EL (cell line): ENCODE measurements at regions not wholly inside any gene's neighbourhood (a gene's known extent, or its start where the extent isn't known, plus 50 kb on each side); places are given as distances from the start of the nearest gene placed in this dataset.
"Not testable (repeated sequence)": the region's sequence is repeated elsewhere in the genome, so short reads cannot be mapped to it uniquely, and the experiment has no call there.

Experiments used
- DNase-seq: peaks from one replicate; pipeline ENCODE4 v3.0.0-alpha.2; 2016

GRCh38 chr13:78060966-78061365, 142.3 kb upstream of the EDNRB start:
- DNase-seq = no peak

DNA sequence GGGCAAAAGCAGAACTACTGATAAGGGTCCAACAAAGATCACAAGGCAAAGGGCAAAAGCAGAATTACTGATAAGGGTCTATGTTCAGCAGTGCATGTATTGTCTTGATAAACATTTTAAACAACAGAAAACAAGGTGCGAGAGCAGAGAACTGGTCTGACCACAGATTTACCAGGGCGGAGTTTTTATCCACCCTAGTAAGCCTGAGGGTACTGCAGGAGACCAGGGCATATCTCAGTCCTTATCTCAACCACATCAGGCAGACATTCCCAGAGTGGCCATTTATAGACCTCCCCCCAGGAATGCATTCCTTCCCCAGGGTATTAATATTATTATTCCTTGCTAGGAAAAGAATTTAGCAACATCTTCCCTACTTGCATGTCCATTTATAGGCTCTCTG, 138.2 kb upstream of the EDNRB start:
- not testable (repeated sequence) for DNase-seq

- DNase-seq = no peak
Measured at GRCh38 chr13:78054157-78054556, 135.5 kb upstream of the EDNRB start.

- no peak for DNase-seq
Measured at GRCh38 chr13:78047151-78047550, 128.5 kb upstream of the EDNRB start.

DNA sequence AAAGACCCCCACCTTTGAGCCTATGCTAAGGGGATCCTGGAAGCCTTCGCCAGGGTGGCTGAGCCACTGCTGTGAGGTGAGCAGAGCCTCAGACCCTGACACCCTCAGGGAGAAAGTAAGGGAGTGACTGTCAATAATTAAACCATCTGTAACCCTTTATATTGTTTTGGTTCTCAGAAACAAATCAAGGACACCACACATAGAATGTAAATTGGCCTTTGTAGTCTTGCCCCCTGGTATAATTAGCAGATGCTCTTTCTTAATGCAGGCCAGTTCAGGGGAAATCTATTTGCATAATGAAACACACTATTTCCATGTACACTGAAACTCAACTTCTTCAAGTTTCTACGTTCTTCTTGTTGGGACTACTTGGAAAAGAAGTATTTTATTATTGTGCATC, 127.7 kb upstream of the EDNRB start:
- no peak for DNase-seq

GRCh38 chr13:78045916-78046315, 127.3 kb upstream of the EDNRB start:
- DNase-seq = no peak

DNA sequence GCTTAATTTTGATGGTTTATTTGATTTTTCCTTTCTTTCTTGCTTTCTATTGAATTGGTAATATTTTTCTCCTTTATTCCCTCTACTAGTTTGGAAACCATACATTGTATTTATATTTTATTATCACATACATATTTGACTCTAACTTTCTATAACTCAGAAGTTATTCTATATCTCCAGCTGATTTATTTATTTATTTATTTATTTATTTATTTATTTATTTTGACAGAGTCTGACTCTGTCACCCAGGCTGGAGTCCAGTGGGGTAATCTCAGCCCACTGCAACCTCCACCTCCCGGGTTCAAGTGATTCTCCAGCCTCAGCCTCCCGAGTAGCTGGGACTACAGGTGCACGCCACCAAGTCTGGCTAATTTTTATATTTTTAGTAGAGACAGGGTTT, 122.7 kb upstream of the EDNRB start:
- DNase-seq = not testable (repeated sequence)

- no peak for DNase-seq
Measured at GRCh38 chr13:78040205-78040830, 121.7 kb upstream of the EDNRB start.

- DNase-seq = no peak
Measured at GRCh38 chr13:78036841-78037240, 118.2 kb upstream of the EDNRB start.

GRCh38 chr13:78035500-78035899, 116.9 kb upstream of the EDNRB start:
- no peak for DNase-seq

DNA sequence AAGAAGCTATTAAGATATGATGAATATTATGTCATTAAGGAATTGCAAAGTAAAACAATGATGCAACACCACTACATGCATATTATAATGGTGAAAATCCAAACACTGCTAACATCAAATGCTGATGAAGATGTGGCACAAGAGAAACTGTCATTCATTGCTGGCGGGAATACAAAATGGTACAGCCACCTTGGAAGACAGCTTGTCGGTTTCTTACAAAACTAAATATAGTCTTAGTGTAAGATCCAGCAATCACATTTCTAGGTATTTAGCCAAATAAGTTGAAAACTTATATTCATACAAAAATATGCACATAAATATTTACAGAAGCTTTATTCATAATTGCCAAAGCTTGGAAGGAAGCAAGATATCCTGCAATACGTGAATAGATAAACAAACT, 114.9 kb upstream of the EDNRB start:
- no peak for DNase-seq

GRCh38 chr13:78032132-78032531, 113.5 kb upstream of the EDNRB start:
- no peak for DNase-seq

DNA sequence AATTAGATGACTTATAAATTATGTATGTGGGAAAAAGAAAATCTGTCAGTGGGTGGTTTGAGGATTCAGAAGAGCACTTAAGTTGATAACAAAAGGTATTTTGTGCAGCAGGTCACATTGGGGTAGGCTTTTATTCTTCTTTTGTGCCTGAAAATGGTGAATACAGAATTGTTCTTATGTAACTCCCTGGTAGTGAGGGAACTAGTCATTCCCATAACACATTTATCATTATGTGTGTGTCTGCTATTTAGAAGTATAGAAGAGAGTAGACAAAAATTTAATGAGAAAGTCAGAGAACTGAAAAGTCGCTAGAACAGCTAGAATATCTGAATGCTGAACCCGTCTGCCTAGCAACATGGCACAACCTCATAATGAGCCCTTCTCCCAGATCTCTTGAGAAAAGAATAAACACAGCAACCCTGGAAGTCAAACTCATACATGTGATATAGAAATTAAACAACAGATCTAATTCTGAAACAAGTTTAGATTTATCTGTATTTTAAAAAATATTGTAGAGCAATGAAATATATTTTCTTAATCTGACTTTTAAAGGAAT, 111.8 kb upstream of the EDNRB start:
- DNase-seq = no peak

DNA sequence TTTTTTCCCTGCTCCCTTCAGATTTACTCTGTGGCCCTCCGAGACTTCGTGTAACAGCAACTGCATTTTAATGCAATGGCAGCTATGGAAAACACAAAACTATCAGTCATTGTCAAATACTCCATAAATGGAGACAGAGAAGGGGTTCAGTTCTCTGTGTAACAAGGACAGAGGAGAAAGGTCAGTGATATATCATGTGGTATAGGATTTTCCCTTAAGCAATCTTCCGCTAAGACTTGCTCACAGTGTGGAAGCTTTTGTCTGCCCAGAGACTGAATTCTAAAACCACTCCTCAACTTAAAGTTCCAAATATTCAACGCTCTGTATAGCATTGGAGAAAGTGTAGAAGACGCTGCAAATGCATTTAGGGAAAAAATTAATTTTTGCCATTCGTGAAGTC, 111.3 kb upstream of the EDNRB start:
- DNase-seq = no peak

DNA sequence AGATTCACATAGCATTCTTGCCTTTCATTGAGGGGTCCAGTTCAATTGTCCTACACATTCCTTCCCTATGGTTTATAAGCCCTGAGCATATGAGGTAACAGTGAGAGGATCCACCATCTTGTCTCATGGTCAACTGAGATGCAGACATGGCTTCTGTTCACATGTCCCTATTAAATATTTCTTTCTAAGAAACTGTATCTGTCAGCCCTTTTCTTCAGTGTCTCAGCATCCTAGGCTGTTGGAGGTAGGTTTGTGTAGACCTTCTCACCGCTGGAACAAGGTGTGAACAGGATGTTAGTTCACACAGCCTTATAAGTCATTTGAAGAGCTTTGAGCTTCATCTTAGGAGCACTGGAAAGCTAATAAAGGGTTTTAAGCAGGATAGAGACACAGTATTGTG, 110.3 kb upstream of the EDNRB start:
- no peak for DNase-seq

- DNase-seq = no peak
Measured at GRCh38 chr13:78024996-78025395, 106.4 kb upstream of the EDNRB start.

DNA sequence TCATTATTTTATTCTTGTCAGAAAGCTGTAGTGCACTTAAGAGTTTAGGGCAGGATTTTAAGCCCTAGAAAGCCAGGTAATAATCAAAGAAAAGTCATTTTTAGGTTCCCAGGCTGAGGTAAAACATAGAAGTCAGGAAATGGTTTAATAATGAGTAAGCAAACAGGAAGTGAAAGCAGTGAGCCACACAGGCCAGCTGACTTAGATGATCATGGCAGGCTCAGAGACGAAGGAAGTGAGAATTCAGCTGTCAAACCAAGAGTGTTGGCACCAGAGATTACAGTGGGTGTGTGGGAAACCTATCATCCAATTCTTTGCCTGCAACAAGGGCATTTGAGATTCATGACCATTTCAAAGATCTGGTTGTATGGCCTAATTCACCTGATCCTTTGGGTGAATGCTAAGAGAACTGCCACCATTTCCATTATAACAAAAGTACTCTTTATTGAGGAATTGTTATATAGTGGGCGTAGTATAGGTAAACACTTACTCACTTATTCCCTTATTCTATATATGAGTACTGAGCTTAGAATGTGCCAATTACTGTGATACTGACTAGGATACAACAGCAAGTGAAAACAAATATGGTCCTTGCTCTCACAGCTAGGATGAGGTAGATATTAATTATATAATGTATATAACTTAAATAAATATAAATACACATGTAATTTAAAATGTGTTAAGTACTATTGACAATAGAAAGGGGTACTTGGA, 103.7 kb upstream of the EDNRB start:
- peak; percentile 61 for DNase-seq

DNA sequence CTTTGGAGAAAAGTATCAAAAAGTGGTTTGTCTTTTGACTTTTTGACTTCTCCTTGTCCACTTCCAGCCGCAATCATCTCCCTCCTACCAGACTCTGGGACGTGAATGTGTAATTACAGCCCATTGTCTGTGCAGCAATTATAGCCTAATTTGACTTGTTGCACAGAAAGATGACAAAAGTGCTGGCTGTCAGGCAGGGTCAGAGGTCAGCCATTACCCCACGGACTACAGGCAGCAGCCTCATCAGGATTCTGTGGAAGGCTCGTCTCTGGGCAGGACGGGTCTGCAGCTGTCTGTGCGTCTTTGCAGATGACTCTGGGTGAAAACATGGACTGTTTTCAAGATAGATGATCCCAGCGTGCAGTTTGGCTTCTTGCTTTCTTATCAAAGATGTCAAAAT, 102.2 kb upstream of the EDNRB start:
- no peak for DNase-seq

DNA sequence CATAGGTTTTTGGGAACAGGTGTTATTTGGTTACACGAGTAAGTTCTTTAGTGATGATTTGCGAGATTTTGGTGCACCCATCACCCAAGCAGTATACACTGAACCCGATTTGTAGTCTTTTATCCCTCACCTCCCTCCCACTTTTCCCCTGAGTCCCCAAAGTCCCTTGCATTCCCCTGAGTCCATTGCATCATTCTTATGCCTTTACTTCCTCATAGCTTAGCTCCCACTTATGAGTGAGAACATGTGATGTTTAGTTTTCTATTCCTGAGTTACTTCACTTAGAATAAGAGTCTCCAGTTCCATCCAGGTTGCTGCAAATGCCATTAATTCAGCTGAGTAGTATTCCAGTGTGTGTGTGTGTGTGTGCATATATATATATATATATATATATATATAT, 97.2 kb upstream of the EDNRB start:
- no peak for DNase-seq

DNA sequence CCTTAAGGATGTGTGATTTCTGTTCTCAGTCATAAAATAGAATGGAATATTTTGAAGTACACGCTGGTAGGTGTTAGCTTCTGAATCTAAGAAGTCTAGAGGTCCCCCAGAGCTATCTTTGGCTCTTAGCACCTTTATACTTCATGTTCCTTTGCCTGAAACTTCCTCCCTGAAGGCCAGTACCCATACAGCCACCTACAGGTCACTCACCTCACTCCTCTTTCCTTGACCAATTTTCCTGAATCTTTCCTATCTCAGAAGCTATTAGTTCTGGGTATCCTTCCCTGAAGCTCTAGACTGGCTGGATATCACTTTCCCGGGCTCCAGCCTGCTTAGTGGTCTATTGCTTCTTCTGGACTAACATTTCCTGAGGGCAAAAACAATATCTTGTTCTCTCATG, 93.4 kb upstream of the EDNRB start:
- DNase-seq = no peak

- DNase-seq = no peak
Measured at GRCh38 chr13:78004821-78005220, 86.2 kb upstream of the EDNRB start.

DNA sequence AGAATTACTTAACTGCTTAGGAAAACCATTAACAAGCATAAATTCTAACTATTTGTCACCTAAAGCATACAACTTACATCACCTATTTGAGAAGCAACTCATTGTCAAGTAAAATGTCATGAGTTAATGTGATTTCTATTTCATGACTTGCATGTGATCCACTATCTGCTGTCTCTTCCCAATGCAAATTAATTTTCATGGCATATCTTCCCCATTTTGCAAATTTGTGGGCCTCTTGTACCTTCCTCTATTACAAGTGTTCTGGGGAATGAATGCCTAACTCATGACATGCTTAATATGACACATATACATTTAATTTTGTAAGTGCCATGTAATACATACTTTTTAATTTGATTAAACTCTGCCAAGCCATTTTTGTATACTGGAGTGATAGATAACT, 81.1 kb upstream of the EDNRB start:
- no peak for DNase-seq

DNA sequence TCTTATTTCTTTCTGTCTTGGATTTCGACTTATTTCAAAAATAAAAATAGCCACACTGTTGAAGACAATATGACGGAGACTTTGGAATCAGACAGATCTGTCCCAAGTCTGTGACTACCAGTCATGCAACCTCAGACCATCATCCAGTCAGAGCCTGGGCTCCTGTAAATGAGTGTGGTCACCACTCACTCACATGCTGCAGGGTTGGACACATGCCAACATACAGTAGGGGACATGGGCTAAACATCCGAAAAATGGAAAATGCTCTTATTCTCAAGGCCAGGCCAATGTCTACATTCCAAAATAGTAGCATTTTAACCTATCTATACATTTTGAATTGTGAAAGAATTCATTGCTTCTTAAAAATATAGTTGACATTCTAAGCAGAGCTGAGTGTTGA, 75.5 kb upstream of the EDNRB start:
- no peak for DNase-seq

DNA sequence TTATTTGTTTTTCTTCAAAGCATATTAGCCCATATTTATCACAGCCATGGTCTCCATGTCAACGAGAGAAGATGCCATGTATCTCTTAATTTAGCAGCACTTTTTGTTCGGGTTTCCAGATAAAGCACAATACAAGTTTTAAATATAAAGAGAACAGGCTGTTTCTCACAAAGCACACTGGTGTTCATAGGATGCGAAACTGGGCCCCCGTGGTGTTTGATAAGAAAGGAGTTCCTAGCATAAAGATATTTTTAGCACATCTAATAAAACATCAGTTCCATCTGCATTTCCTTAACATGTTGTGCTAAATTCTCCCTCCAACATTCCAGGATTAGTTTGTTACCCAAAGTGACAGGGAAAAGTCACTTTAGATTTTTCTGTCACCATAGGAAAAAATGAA, 72.4 kb upstream of the EDNRB start:
- DNase-seq = no peak

DNA sequence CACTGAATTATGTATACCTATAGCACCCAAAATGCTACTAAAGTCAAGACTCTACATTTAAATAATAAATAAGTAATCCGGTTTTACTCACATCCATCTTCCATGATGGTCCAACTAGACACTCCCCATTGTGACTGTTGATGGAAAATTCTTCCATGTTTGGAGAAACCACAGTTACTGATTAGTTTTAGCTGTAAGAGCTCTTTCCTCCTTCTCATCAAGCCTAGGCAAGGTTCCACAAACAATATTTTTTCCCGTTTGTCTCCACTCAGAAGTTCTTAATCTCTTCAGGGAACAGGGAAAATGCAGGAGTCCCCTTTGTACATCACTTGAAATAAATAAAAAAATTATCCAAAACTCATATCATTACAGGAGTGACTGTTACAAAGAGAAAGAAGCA, 70.7 kb upstream of the EDNRB start:
- no peak for DNase-seq
